Hindlimb muscle (tissue), 1 donor: ENCODE measurements at regions not wholly inside any gene's neighbourhood (a gene's known extent, or its start where the extent isn't known, plus 50 kb on each side); places are given as distances from the start of the nearest gene placed in this dataset.

Source experiments
- DNase-seq: peaks from one replicate; pipeline ENCODE4 v3.0.0-alpha.2; 2013

DNA sequence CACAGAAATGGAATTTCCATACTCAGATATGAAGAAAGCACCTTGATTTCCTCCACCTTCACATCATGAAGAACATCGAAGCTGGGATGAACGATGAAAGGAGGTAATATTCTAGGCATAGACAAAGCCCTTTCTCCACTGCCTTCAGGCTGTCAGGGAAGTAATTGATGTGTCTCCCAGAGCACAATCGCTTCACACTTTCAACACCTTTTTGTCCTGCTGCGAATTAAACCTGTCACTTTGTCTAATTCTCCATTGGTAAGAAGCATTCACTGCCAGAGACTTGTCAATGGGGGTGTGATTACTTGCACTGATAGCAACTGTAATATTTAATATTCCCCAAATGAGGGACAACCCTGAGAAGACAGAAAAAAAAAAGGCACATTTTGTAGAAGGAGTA is 260.1 kb downstream of the ETS1 start:
- DNase-seq: no peak

DNA sequence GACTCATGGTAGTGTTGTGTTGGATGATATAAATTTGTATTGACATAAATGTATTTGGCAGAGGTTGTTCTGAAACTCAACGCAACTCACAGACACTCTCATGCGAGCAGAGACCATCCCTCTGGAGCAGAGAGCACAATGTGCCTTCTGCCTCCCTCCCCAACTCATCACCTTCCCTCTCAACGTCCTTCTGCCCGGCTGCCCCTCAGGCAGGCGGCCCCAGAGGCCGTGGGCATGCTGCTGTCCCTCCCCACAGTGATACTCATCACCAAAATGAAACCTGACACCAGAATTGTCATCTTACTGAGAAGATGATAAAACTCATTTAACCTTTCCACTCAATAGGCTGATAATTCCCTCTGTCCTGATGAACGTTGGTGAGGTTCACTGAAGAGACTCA is 260.6 kb downstream of the ETS1 start:
- DNase-seq: no peak

DNA sequence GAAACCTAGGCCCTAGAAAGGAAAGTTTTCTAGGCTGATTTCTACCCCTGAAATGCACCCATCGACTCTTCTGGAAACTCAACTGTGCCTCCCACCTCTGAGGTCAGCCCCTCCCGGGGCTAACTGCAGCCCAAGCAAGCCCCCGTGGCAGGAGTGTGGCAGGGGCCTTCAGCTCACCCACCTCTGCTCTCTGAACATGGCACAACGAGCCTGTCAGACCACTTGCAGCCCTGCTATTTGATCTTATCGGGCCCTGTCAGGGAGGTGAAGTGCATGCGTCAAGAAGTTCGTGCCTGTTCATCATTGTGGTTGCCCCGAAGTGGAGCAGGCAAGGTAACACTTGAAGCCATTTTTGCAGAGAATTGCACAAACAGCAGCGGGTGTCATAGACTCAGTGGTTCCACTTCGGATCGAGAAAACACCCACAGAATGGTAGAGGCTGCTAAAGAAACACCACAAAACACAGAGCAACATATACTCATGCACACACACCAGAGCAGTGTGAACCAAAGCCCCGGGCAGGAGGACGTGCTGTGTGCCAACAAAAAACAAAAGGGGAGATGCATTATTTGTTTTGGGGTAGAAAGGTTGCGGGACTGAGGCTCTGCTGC is 262.7 kb downstream of the ETS1 start:
- no peak for DNase-seq

DNA sequence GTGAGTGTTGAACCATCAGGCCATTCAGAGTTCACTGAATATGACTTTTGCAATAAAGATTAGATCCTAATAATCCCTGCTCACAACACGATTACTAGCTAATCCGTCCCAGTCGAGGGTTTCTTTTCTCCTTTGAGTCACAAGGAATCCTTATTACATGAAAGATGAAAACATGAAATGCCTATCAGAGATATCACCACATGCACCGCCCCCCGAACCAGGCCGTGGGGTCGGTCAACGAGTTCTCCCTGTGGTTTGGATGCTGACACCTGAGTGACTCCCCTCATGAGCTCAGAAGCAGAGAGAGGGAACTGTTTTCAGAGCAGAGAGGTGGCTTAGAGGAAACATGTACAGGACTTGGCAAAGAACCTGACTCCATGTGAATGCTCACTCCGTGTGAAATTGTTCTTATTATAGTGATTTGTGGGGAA is 263.3 kb downstream of the ETS1 start:
- DNase-seq: no peak

DNA sequence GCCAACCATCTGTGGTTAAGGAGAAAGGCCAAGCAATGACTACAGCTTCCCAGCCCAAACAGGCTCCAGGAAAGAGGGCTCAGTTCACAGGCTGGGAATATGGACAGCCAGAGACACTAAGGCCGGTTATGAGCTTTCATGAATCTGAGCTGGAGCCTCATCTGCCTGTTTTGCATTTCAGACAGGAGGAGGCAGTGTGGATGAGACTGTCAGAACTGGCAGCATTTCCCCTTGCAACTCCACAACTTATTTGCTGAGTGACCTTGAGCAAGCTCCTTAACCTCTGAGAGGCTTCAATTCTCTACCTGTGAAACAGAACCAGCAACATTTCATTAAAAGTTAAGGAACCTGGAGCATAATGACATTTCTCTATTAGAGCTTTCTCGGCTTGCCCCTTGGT is 264.0 kb downstream of the ETS1 start:
- DNase-seq: no peak

DNA sequence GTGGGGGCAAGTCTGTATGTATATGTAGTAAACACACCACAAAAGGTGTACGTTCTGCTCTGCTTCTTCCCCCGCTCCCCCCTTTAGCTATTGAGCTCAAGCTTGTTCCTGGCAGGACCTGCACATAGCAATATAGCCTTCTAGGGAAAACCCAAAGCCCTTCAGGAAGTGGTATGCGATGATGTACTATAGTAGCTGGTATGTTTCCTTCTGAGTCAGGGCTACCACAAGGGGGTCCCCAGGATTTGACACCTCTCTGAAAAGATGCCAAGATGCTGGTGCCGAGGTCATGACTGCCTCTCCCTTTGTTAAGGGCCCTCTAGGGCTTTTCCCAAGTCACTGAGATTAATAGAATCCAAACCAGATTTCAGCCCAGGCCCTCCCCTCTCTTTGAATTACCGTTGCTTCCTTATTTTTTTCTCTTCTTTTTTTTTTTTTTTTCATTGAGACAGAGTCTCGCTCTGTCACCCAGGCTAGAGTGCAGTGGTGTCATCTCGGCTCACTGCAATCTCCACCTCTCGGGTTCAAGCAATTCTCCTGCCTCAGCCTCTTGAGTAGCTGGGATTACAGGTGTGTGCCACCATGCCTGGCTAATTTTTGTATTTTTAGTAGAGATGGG is 268.4 kb downstream of the ETS1 start:
- no peak for DNase-seq

DNA sequence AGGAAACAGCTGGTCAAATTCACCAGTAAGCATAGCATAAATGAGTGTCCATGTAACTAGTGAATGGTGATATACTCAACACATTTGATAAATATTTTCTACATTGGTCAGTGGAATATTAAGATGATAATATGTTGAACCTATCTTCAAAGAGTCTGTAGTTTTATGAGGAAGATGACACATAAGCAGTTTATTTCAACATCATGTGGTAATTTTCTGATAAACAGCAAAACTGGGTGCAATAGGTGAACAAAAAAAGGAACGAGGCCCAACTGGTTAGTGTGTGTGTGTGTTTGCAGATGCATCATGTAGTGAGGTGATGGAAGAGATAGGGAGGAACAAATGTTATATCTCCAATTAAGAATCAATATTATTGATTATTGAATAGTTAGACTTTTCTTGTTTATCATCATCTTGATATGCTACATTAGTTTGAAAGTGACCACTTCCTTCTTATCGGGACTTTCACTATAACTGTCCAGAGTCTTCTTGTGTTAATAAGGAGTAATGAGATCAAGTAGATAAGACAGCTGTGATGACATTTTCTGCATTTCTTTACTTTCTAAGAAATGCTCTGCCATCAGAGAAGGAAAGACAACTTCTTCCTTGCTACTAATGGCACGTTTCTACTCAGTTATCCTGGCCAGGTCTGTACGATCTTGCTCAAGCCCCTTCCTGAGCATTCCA is 270.7 kb downstream of the ETS1 start:
- no peak for DNase-seq

DNA sequence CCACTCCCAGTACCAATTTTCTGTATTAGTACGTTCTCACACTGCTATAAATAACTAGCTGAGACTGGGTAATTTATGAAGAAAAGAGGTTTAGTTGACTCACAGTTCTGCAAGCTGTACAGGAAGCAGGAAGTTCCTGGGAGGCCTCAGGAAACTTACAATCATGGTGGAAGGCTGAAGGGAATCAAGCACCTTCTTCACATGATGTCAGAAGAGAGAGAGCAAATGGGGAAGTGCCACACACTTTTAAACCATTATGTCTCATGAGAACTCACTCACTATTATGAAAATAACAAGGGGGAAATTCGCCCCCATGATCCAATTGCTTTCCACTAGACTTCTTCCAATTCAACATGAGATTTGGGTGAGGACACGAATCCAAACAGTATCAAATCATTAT is 271.4 kb downstream of the ETS1 start:
- no peak for DNase-seq

DNA sequence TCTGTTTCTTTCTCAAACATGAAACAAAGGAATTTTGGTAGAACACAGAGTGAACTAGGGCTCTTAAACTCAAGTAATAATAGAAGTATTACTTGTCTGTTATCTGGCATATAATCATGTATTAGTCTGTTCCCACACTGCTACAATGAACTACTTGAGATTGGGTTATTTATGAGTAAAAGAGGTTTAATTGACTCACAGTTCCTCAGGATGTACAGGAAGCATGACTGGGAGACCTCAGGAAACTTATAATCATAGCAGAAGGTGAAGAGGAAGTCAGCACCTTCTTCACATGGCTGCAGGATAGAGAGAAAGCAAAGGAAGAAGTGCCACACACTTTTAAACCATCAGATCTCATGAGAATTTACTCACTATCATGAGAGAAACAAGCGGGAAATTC is 273.4 kb downstream of the ETS1 start:
- no peak for DNase-seq

DNA sequence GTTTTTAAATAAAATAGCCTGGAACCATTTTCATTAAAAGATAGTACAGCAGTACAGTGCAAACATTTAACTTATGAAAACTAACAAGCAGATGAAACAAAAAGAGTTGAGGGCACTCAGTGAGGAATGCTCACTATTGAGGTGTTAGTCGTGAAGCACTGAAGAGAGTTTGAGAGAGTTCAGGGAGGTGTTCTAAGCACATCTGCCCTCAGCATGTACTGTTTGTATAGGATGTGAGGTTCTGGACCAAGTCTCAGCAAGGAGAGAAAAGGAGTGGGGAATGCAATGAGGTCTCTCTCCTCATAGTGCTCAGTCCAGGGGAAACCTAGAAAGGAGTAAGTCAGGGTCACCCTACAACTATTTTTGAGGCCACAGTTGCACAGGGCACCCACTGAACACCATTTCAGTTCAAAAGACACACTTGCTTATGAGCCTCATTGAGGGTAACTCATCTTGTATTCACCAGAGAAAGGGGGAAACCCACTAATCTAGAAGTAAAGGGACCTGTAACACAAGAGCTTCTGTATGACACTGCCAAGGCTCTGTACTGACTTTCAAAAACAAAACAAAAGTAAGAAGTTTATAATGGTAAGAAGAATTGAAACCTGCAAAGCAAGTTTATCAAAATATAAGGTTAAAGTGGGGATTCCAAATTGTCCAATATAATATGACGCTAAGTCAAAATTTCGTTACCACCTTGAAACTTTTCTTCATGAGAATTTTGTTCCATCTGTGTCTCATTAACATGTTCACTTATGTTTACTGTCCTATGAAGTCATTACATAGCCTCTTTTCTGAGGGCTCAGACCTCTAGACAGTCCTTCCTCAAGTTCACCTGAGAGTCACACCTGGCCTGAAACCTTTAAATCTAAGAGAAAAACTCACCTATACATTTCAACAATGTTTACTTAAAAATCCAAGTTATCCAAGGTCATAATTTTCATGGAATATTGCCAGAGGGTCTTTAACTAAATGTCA is 275.3 kb downstream of the ETS1 start:
- DNase-seq: no peak

DNA sequence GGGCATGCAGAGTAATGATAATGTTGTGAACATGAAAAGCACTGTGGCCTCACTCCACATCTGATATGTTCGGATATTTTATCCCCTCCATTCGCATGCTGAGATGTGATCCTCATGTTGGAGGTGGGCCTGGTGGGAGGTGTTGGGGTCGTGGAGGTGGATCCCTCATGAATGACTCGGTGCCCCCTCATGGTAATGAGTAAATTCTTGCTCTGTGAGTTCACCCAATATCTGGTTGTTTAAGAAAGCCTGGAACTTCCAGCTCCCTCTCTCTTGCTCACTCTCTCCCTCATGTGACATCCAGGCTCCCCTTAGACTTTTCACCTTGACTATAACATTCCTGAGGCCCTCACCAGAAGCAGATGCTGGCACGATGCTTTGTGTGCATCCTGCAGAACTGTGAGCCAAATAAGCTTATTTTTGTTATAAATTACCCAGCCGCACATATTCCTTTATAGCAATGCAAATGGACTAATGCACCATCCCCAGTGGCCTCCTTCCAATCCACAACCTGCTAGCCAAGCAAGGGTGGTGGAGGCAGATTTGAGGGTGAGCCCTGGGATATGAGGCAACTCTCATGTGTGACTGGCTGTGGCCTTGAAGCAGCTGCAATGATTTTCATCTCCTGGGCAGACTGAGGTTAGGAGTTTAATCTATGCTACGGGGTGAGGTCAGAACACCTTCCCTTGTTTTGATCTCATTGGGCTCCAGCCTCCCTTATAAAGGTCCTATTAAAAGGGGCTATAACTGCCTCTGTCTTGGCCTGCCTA is 276.5 kb downstream of the ETS1 start:
- no peak for DNase-seq

DNA sequence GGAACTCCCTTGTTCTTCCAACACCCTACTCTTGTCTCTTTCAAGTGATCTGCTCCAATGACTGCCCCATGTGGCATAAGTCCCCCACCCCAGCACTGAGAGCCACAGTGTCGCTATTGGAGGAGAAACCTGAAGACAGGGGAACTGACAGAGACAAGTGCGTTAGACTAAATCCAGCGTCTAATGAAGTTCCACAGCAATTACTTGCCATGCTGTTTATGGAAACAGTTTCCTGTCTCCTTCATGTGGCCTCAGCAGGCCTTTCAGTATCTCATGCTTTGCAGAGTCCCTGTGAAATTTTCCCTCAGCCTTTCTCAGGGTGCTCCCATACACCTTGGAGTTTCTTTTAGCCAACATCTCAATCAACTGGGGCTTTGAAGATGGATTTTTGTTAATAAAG is 277.4 kb downstream of the ETS1 start:
- no peak for DNase-seq

DNA sequence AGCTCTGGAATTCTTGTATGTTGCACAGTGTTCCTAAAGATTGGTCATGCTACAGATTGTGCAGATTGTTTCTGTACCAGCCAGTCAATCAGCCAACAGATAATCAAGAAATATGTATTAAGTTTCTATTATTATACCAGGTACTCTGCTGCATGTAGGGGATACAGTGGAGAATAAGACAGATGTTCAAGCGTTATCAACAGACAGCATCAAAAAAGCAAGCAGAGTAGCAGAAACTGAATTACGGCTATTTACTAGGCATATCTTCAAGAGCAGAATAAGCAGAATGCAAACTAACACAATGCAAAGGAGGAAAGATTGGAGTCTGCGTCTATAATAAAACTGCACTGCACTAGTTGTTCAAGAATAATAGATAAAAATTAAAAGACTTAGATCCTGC is 278.6 kb downstream of the ETS1 start:
- DNase-seq: no peak

DNA sequence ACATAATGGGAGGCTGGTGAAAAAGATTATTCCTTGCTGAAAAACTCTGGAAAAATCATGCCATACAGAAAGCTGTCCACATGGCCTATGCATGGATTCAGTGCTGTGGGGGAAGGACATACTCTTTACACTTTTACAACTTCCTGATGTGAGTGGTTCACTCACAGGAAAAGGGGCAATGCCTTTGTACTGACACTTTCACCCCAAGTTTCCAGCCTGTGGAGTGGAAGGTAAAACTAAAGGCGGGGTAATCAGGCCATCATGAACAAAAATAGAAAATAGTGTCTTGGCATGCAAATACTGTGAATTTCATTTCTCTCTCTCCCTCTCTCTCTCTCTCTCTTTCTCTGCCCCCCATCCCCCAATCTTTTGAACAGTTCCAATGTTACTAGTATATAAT is 281.8 kb downstream of the ETS1 start:
- no peak for DNase-seq

DNA sequence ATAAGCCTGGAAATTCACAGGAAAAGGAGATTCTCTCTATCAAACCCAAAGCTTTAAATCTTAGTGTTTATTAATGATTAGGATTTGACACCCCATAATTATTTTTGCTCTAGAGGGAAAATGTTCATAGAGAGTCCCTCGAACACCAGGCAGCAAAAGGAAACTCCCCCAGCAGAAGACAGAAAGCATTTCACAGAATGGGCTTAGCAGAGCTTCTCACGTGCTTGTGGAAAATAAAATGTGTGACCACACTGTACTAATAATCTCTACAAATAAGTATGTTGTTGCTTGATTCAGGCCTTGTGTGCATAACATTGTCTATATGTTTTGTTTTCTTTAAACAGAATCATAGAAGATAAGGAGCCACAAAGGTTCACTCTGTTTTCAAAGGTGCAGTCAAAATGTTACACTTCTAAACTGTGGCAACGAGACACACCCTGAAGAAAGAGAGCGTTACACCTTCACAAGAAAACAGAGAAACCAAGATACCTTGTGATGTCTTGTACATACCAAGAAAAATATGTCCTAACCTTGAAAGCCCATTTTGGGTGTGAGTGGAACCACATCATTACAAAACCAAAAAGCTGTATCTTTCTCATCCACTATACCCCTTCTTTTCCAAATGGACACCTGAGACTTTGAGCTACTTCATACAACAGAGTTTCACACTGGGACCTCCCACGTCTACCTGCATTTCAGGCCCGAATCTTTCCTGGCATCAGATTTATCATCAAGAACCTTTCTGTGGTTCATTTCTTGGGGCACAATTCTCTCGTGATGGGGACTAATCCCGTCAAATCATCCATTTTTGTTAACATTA is 282.5 kb downstream of the ETS1 start:
- DNase-seq: no peak

DNA sequence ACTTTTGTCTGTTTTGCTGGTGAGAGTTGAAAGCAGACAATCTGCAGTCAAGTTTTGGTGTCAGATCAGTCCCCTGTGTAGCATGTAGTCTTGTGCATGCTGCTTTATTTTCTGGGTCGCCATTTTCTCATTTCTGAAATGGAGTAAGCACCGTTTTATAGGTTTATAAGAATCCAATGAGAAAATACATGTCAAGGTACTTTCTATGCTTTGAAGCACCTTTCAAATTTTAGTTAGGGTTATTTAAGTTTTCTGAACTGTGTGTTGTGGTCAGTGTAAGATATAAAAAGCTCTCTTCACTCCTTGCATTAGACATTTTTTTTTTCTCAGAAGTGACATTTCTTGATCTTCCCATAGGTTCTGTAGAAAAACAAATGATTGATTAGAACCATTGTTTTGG is 283.2 kb downstream of the ETS1 start:
- no peak for DNase-seq

DNA sequence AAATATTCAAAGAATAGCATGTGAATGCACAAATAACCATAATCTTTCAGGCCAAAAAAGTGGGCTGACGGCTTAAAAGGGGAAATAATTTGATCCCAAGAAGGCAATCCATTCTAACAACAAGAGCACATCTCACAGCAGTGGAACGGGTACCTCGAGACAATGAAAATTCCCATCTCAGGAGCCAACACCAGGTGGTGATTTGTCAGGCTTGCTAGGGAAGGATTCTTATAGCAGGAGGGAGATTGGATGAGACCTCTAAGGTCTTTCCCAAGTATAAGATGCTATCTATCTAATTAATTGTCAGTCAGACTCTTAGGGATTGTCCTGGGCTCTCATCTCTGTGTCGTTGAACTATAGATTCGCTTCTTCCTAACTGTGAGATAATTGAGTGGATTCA is 284.0 kb downstream of the ETS1 start:
- no peak for DNase-seq

DNA sequence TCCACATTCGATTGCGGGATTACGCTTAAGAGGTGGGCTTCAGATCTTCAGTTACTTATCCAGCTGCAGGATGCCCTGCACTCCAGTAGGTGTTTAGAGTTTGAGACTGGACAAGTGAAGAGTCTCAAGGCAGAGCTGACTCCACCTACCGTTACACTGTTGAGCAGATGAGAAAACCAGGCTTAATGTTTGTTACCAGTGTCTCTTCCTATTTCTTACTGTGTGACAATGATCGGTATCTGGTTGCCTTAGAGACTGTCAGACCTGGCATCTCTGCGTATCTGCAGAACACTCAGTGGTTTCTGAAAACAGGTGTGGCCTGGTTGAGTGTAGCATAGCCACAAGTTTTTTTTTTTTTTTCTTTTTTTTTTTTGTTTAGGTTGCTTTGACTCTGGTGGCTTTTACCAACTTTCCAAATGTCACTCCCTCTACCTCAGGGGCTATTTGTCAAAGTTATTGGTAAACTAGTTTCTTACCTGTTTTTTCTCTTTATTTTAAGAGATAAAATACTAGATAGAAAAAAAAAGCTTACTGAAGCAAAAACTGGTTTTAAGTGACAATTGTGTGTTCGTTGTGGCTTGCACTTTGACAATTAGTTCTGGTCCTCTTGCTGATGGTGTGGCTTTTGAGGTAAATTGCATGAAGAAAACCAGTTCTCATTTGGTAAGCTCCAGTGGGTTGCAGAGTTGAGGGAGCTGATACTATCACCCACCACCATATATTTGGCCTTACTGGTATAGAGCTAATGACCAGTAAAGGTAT is 284.8 kb downstream of the ETS1 start:
- DNase-seq: no peak

DNA sequence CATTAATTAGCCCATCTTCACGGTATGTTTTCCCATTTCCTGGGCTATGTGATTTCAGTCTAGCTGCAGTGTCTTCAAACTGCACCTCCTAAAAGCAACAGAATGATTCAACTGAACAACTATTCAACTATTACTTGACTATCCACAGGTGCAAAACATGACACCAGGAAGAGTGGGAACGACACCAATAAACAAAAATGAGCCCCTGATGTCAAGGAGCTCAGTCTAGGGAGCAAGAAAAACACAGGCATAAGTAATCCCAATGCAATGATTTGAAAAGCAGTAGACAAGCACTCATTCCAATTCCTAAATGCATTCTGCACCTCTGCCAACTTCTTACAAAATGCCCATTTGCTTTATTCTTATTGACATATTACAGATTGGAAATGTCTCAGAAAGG is 285.6 kb downstream of the ETS1 start:
- DNase-seq: no peak

DNA sequence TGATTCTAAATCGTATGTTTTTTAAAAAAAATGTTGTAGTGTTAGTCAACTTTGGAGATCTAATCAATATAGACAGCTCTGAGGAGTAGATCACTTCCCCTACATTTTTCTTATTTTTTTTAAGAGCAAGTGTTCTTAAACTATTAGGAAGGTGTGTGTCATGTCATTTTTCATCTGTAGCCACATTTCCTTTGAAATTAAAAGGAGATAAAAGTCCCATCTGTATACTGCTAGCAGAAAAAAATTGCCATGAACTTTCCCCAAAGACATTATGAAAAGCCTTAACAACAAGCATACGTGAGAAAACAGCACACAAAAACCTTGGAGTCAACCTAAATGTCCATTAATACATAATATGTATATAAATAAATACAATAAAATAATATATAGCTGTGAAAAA is 286.6 kb downstream of the ETS1 start:
- DNase-seq: no peak
